ENCODE measurements at regions not wholly inside any gene's neighbourhood (a gene's known extent, or its start where the extent isn't known, plus 50 kb on each side); places are given as distances from the start of the nearest gene placed in this dataset.

DNA sequence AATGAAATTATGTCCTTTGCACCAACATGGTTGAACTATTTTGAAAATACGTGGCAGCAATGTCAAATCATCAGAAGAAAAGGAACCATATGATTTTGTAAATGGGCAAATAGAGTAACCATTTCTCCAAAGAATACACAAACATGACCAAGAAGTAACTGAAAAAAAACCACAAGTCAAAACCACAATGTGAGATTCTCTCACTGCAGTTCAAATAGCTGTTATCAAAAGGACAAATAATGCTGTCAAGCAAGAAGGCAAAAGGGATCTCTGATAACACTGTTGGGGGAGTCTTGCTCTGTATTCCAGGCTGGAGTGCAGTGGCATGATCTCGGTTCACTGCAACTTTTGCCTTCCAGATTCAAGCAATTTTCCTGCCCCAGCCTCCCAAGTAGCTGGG is 170.7 kb upstream of the XIST start:
- H4K20me1 ChIP-seq (ENCODE audit: insufficient read depth, low read length), result no peaks in the 10 kb centered on the region
- H3K4me1 ChIP-seq (ENCODE audit: low read length), result no peaks in the 10 kb centered on the region
- no peak overlapping the region for H3K27ac ChIP-seq (ENCODE audit: low read length)
- TF ChIP-seq EZH2phosphoT487 (IDR thresholded peaks at IDR 0.05; ENCODE audit: low read depth), result no peak
- TF ChIP-seq, protein P1, sequence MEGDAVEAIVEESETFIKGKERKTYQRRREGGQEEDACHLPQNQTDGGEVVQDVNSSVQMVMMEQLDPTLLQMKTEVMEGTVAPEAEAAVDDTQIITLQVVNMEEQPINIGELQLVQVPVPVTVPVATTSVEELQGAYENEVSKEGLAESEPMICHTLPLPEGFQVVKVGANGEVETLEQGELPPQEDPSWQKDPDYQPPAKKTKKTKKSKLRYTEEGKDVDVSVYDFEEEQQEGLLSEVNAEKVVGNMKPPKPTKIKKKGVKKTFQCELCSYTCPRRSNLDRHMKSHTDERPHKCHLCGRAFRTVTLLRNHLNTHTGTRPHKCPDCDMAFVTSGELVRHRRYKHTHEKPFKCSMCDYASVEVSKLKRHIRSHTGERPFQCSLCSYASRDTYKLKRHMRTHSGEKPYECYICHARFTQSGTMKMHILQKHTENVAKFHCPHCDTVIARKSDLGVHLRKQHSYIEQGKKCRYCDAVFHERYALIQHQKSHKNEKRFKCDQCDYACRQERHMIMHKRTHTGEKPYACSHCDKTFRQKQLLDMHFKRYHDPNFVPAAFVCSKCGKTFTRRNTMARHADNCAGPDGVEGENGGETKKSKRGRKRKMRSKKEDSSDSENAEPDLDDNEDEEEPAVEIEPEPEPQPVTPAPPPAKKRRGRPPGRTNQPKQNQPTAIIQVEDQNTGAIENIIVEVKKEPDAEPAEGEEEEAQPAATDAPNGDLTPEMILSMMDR (IDR thresholded peaks at IDR 0.05; ENCODE audit: low read depth, low read length), result no peak
- no peak overlapping the region for H3K4me2 ChIP-seq (ENCODE audit: low read length)
- H2AFZ ChIP-seq (ENCODE audit: low read depth, low read length), result no peak overlapping the region
- no peaks in the 10 kb centered on the region for H3K79me2 ChIP-seq (ENCODE audit: low read length)
- H3K36me3 ChIP-seq (replicated peaks; ENCODE audit: low read depth, low read length), result no peaks in the 10 kb centered on the region
- H3K9ac ChIP-seq (ENCODE audit: low read length), result no peak overlapping the region
- no peaks in the 10 kb centered on the region for H3K27me3 ChIP-seq (ENCODE audit: low read depth, low read length)
- no peak overlapping the region for H3K4me3 ChIP-seq (ENCODE audit: low read length)
- no peaks in the 10 kb centered on the region for H3K9me3 ChIP-seq (ENCODE audit: insufficient read depth, low read length)

DNA sequence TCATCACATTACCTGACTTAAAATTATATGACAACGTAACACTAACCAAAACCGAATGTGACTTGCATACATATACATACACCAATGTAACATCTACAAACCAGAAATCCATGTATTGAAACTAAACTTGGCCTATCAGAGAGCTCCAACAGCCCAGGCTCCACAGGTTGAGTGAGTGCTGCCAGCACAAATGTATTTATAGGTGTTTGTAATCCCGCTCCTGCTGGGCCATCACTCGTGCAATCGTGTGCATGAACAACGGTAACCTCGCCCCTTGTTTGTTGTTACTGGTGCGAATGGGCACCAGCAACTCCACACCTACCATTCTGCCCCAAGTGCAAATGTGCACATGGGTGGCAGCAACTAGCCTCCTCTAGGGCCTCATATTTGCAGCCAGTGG is 165.7 kb upstream of the XIST start:
- TF ChIP-seq, protein P1 (IDR thresholded peaks at IDR 0.05; ENCODE audit: low read depth, low read length), result no peak
- TF ChIP-seq EZH2phosphoT487 (IDR thresholded peaks at IDR 0.05; ENCODE audit: low read depth), result no peak
- no peaks in the 10 kb centered on the region for H4K20me1 ChIP-seq (ENCODE audit: insufficient read depth, low read length)

GRCh38 chrX:74015379-74016019 is 163.0 kb upstream of the XIST start:
- H3K9me3 ChIP-seq (ENCODE audit: insufficient read depth, low read length), result no peaks in the 10 kb centered on the region
- H2AFZ ChIP-seq (ENCODE audit: low read depth, low read length), result no peak overlapping the region
- H3K27ac ChIP-seq (ENCODE audit: low read length), result no peak overlapping the region
- H3K9ac ChIP-seq (ENCODE audit: low read length), result no peak overlapping the region
- H3K4me1 ChIP-seq (ENCODE audit: low read length), result no peaks in the 10 kb centered on the region
- H4K20me1 ChIP-seq (ENCODE audit: insufficient read depth, low read length), result no peaks in the 10 kb centered on the region
- H3K27me3 ChIP-seq (ENCODE audit: low read depth, low read length), result no peaks in the 10 kb centered on the region
- H3K4me2 ChIP-seq (ENCODE audit: low read length), result no peak overlapping the region
- no peak for TF ChIP-seq EZH2phosphoT487 (IDR thresholded peaks at IDR 0.05; ENCODE audit: low read depth)
- TF ChIP-seq, protein P1 (IDR thresholded peaks at IDR 0.05; ENCODE audit: low read depth, low read length), result peak; percentile 80
- no peaks in the 10 kb centered on the region for H3K36me3 ChIP-seq (replicated peaks; ENCODE audit: low read depth, low read length)
- H3K4me3 ChIP-seq (ENCODE audit: low read length), result no peak overlapping the region
- no peaks in the 10 kb centered on the region for H3K79me2 ChIP-seq (ENCODE audit: low read length)

More for the DNA sequence above, 165.7 kb upstream of the XIST start:
- H3K27me3 ChIP-seq (ENCODE audit: low read depth, low read length), result no peaks in the 10 kb centered on the region
- no peak overlapping the region for H3K9ac ChIP-seq (ENCODE audit: low read length)
- no peak overlapping the region for H3K4me2 ChIP-seq (ENCODE audit: low read length)
- H2AFZ ChIP-seq (ENCODE audit: low read depth, low read length), result no peak overlapping the region
- no peaks in the 10 kb centered on the region for H3K4me1 ChIP-seq (ENCODE audit: low read length)
- no peaks in the 10 kb centered on the region for H3K9me3 ChIP-seq (ENCODE audit: insufficient read depth, low read length)
- H3K36me3 ChIP-seq (replicated peaks; ENCODE audit: low read depth, low read length), result no peaks in the 10 kb centered on the region
- no peak overlapping the region for H3K27ac ChIP-seq (ENCODE audit: low read length)
- H3K79me2 ChIP-seq (ENCODE audit: low read length), result no peaks in the 10 kb centered on the region
- H3K4me3 ChIP-seq (ENCODE audit: low read length), result no peak overlapping the region

GRCh38 chrX:74009041-74009440 is 156.5 kb upstream of the XIST start:
- Histone ChIP-seq H3K79me2 (ENCODE audit: low read length) (no peaks in the 10 kb centered on the region), H3K4me3 (ENCODE audit: low read length) (no peak overlapping the region), H4K20me1 (ENCODE audit: insufficient read depth, low read length) (no peaks in the 10 kb centered on the region), H3K4me1 (ENCODE audit: low read length) (no peaks in the 10 kb centered on the region), H3K4me2 (ENCODE audit: low read length) (no peak overlapping the region), H3K9me3 (ENCODE audit: insufficient read depth, low read length) (no peaks in the 10 kb centered on the region), H3K27me3 (ENCODE audit: low read depth, low read length) (no peaks in the 10 kb centered on the region), H3K27ac (ENCODE audit: low read length) (no peak overlapping the region), H3K36me3 (replicated peaks; ENCODE audit: low read depth, low read length) (no peaks in the 10 kb centered on the region), H2AFZ (ENCODE audit: low read depth, low read length) (no peak overlapping the region), H3K9ac (ENCODE audit: low read length) (no peak overlapping the region)
- TF ChIP-seq EZH2phosphoT487 (IDR thresholded peaks at IDR 0.05; ENCODE audit: low read depth), result no peak
- TF ChIP-seq, protein P1 (IDR thresholded peaks at IDR 0.05; ENCODE audit: low read depth, low read length), result no peak

Data from OCI-LY3 (cell line).